GM19025 (cell line): ENCODE measurements at regions not wholly inside any gene's neighbourhood (a gene's known extent, or its start where the extent isn't known, plus 50 kb on each side); places are given as distances from the start of the nearest gene placed in this dataset.

Experiments used
- ATAC-seq: cut with Tn5 transposase; IDR thresholded peaks from one replicate; pipeline ENCODE4 v1.9.1; 2021; ENCODE audit warnings: mild to moderate bottlenecking, low read depth, moderate library complexity; ENCODE audit not compliant: unreplicated experiment

- no peak for ATAC-seq
These were observed 264.5 kb upstream of the BMP2 start for GRCh38 chr20:6502999-6503398.

GRCh38 chr20:6502219-6502618, 265.3 kb upstream of the BMP2 start:
- no peak for ATAC-seq

GRCh38 chr20:6501061-6501460, 266.4 kb upstream of the BMP2 start:
- ATAC-seq, result no peak

GRCh38 chr20:6499566-6499965, 267.9 kb upstream of the BMP2 start:
- no peak for ATAC-seq

- ATAC-seq, result no peak
These were observed 270.6 kb upstream of the BMP2 start for GRCh38 chr20:6496874-6497273.

- no peak for ATAC-seq
These were observed 271.6 kb upstream of the BMP2 start for GRCh38 chr20:6495907-6496306.

GRCh38 chr20:6492271-6493055, 275.0 kb upstream of the BMP2 start:
- no peak for ATAC-seq

GRCh38 chr20:6490849-6491248, 276.6 kb upstream of the BMP2 start:
- ATAC-seq, result no peak

GRCh38 chr20:6489361-6490171, 277.9 kb upstream of the BMP2 start:
- ATAC-seq, result no peak

- ATAC-seq, result no peak
These were observed 282.1 kb upstream of the BMP2 start for GRCh38 chr20:6485351-6485750.

GRCh38 chr20:6483727-6484126, 283.8 kb upstream of the BMP2 start:
- ATAC-seq, result no peak

GRCh38 chr20:6482486-6482885, 285.0 kb upstream of the BMP2 start:
- no peak for ATAC-seq

GRCh38 chr20:6480328-6481200, 286.9 kb upstream of the BMP2 start:
- no peak for ATAC-seq

- ATAC-seq, result no peak
These were observed 294.3 kb upstream of the BMP2 start for GRCh38 chr20:6473197-6473596.

- ATAC-seq, result no peak
These were observed 295.6 kb upstream of the BMP2 start for GRCh38 chr20:6471871-6472270.

- no peak for ATAC-seq
These were observed 296.3 kb upstream of the BMP2 start for GRCh38 chr20:6471110-6471647.

- ATAC-seq, result no peak
These were observed 297.8 kb upstream of the BMP2 start for GRCh38 chr20:6469695-6470094.

- no peak for ATAC-seq
These were observed 298.9 kb upstream of the BMP2 start for GRCh38 chr20:6468423-6469116.

GRCh38 chr20:6467562-6467961, 299.9 kb upstream of the BMP2 start:
- ATAC-seq, result no peak
